HEK293T (cell line): ENCODE measurements at regions not wholly inside any gene's neighbourhood (a gene's known extent, or its start where the extent isn't known, plus 50 kb on each side); places are given as distances from the start of the nearest gene placed in this dataset.

Source experiments
- BHLHE40 ChIP-seq: fragments of 450-650 bp; IDR thresholded peaks from 2 replicates; pipeline ENCODE4 v1.6.1; 2016; ENCODE audit warnings: mild to moderate bottlenecking, moderate library complexity, borderline replicate concordance
- ELF4 ChIP-seq: fragments of 450-650 bp; IDR thresholded peaks from 2 replicates; pipeline ENCODE4 v1.6.1; 2017; ENCODE audit warnings: antibody characterized with exemption
- HDGF ChIP-seq: fragments of 450-650 bp; IDR thresholded peaks from 2 replicates; pipeline ENCODE4 v1.6.1; 2017; ENCODE audit warnings: antibody characterized with exemption, borderline replicate concordance
- NFRKB ChIP-seq: fragments of 450-650 bp; IDR thresholded peaks from 2 replicates; pipeline ENCODE4 v1.6.1; 2016; ENCODE audit warnings: mild to moderate bottlenecking, moderate library complexity
- SP1 ChIP-seq: fragments of 450-650 bp; IDR thresholded peaks from 2 replicates; pipeline ENCODE4 v1.6.1; 2017
- TARDBP ChIP-seq: fragments of 450-650 bp; IDR thresholded peaks from 2 replicates; pipeline ENCODE4 v1.6.1; 2016
- TF ChIP-seq, protein P1 (sequence below): fragments of 450-650 bp; IDR thresholded peaks from 2 replicates; pipeline ENCODE4 v1.6.1; 2016

DNA sequence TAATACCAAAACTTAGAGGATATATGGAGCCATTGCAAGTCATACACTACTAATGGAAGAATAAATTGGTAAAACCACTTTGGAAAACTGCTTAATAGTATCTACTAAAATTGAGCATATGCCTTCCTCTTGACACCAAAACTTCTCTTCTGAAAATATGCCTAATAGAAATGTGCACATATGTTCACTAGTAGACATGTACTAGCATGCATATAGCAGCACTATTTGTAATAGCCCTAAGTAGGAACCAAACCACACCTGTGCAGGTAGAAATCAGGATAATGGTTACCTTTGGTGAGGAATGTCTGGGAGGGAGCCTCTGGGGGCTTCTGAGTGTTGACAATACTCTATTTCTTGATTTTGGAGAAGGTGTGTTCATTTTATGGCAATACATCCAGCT is 424.8 kb upstream of the BTBD3 start:
- TF ChIP-seq ELF4 (no peak), NFRKB (no peak), HDGF (no peak), TARDBP (no peak), BHLHE40 (no peak), SP1 (no peak)
- TF ChIP-seq, protein P1, sequence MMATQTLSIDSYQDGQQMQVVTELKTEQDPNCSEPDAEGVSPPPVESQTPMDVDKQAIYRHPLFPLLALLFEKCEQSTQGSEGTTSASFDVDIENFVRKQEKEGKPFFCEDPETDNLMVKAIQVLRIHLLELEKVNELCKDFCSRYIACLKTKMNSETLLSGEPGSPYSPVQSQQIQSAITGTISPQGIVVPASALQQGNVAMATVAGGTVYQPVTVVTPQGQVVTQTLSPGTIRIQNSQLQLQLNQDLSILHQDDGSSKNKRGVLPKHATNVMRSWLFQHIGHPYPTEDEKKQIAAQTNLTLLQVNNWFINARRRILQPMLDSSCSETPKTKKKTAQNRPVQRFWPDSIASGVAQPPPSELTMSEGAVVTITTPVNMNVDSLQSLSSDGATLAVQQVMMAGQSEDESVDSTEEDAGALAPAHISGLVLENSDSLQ: no peak
